Naive B cell (primary cell): ENCODE measurements at regions not wholly inside any gene's neighbourhood (a gene's known extent, or its start where the extent isn't known, plus 50 kb on each side); places are given as distances from the start of the nearest gene placed in this dataset.
A peak's percentile ranks its signal among the peaks of the same experiment; 100 is the strongest.
"Not testable (repeated sequence)": the region's sequence is repeated elsewhere in the genome, so short reads cannot be mapped to it uniquely, and the experiment has no call there.

Experiments used
- ATAC-seq, 2 donors: fragments of 150-1000 bp; cut with Tn5 transposase; 2 replicates each; pipeline ENCODE4 v1.10.0; 2021; ENCODE audit warnings: low read depth in 2 of 2, mild to moderate bottlenecking in 2 of 2, moderate library complexity in 2 of 2
- DNase-seq: peaks from one replicate; pipeline ENCODE4 v3.0.0; 2022
- H3K27ac Mint-ChIP-seq, 6 donors: one replicate each; pipeline ENCODE4 v1.8.0; 2020 to 2022; ENCODE audit warnings: mild to moderate bottlenecking in 6 of 6, mixed read lengths in 6 of 6, moderate library complexity in 5 of 6, inconsistent platforms in 2 of 6
- H3K27me3 Mint-ChIP-seq, 3 donors: one replicate each; pipeline ENCODE4 v1.8.0; 2021 to 2022; ENCODE audit warnings: mixed read lengths in 3 of 3, mild to moderate bottlenecking in 1 of 3
- H3K36me3 Mint-ChIP-seq, 2 donors: one replicate each; pipeline ENCODE4 v1.8.0; 2020 to 2022; ENCODE audit warnings: mixed read lengths in 2 of 2, inconsistent platforms in 1 of 2, mild to moderate bottlenecking in 1 of 2
- H3K4me1 Mint-ChIP-seq, 3 donors: one replicate each; pipeline ENCODE4 v1.8.0; 2020 to 2022; ENCODE audit warnings: mixed read lengths in 3 of 3, inconsistent platforms in 1 of 3, mild to moderate bottlenecking in 1 of 3, moderate library complexity in 1 of 3
- H3K4me3 Mint-ChIP-seq, 8 donors: one replicate each; pipeline ENCODE4 v1.8.0; 2020 to 2022; ENCODE audit warnings: mild to moderate bottlenecking in 8 of 8, mixed read lengths in 8 of 8, moderate library complexity in 8 of 8, inconsistent platforms in 2 of 8
- H3K9me3 Mint-ChIP-seq, 7 donors: one replicate each; pipeline ENCODE4 v1.8.0; 2020 to 2022; ENCODE audit warnings: mixed read lengths in 7 of 7, mild to moderate bottlenecking in 5 of 7, inconsistent platforms in 2 of 7, moderate library complexity in 1 of 7

DNA sequence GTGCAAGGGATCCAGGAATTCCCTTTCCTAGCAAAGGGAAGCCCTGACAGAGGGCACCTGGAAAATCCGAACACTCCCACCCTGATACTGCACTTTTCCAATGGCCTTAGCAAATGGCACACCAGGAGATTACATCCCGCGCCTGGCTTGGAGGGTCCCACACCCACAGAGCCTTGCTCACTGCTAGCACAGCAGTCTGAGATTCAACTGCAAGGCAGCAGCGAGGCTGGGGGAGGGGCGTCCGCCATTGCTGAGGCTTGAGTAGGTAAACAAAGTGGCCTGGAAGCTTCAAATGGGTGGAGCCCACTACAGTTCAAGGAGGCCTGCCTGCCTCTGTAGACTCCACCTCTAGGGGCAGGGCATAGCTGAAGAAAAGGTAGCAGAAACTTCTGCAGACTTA, 888.8 kb downstream of the RPS29 start:
- H3K27me3 Mint-ChIP-seq, H3K4me1 Mint-ChIP-seq, ATAC-seq, H3K27ac Mint-ChIP-seq, H3K4me3 Mint-ChIP-seq, H3K36me3 Mint-ChIP-seq, DNase-seq: not testable (repeated sequence)
- peaks cover 0 to 28% (median 4%) of the 10 kb centered on the region in 7 donors for H3K9me3 Mint-ChIP-seq

DNA sequence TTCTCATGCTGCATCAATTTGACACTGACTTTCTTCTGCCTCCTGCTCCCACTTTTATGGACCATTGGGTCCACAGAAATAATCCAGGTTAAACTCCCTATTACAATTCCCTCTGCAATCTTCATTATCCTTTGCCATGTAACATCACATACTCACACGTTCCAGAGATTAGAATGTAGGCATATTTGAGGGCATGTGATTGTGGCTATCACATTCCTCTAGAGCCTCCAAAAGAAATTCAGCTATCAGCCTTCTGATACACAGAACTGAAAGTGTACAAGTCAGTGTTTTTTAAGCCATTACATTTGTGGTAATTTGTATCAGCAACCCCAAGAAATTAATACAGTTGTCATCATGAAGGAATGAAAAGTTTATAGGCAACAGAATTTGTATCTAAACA, 892.4 kb downstream of the RPS29 start:
- Mint-ChIP-seq H3K4me3 (no peak overlapping the region), H3K9me3 (peaks cover 0 to 11% (median 0%) of the 10 kb centered on the region in 7 donors), H3K4me1 (no peaks in the 10 kb centered on the region), H3K27ac (no peak overlapping the region), H3K36me3 (no peaks in the 10 kb centered on the region), H3K27me3 (peaks cover 0 to 6% (median 6%) of the 10 kb centered on the region in 3 donors)
- ATAC-seq (no peak), DNase-seq (no peak)

DNA sequence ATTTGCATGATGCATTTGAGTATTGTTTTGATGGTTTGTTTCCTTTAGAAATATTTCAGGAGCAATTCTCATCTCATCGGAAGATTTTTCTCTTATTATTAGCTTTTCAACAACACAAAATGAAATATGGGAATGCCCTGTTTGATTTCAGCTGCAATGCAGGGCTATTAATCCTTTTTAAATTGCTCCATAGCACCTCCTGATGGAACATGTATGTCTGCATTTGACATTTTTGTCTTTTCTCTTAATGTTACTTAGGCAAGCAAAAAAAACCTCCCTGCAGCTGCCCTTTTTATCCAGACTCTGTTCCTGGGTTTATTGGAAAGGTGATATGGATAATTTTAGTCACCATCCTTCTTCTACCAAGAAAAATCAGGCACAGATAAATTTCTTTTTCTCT, 895.8 kb downstream of the RPS29 start:
- ATAC-seq (no peak), DNase-seq (no peak)
- H3K9me3 Mint-ChIP-seq = no peaks in the 10 kb centered on the region
- H3K27me3 Mint-ChIP-seq = peaks cover 0 to 6% (median 4%) of the 10 kb centered on the region in 3 donors
- no peak overlapping the region for H3K27ac Mint-ChIP-seq
- no peaks in the 10 kb centered on the region for H3K4me1 Mint-ChIP-seq
- no peaks in the 10 kb centered on the region for H3K36me3 Mint-ChIP-seq
- H3K4me3 Mint-ChIP-seq = no peak overlapping the region

DNA sequence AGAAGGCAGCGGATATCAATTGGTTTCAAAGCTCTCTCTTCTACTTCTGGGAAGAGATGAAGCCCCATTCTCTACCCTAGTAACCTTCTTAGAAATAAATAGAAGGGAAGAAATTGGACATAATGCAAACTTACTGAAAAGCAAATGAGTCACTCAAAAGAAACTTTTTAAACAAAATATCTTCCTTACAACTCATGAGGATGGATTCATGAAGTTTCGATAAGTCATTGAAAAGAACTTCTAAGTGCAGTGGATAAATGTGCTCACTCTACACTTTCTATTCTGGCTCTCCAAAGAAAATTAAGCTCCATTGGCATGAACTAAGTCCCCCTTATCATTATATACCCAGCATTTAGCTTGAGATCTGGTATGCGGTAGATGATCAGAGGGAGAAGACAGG, 899.5 kb downstream of the RPS29 start:
- H3K9me3 Mint-ChIP-seq = peaks cover 0 to 2% (median 0%) of the 10 kb centered on the region in 7 donors
- H3K4me1 Mint-ChIP-seq = no peaks in the 10 kb centered on the region
- ATAC-seq (no peak), DNase-seq (no peak)
- no peak overlapping the region for H3K27ac Mint-ChIP-seq
- no peaks in the 10 kb centered on the region for H3K36me3 Mint-ChIP-seq
- H3K27me3 Mint-ChIP-seq = no peaks in the 10 kb centered on the region
- H3K4me3 Mint-ChIP-seq = no peak overlapping the region

DNA sequence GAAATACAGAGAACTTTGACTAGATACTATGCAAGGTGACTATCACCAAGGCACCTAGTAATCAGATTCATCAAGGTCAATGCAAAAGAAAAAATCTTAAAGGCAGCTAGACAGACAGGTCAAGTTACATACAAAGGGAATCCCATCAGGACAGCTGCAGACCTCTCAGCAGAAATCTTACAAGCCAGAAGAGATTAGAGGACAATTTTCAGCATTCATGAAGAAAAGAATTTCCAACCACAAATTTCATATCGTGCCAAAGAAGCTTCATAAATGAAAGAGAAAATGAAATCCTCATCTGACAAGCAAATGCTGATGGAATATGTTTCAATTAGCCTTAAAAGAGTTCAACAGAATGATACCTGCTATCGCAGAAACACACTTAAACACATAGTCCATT, 913.7 kb downstream of the RPS29 start:
- Mint-ChIP-seq H3K27me3 (no peaks in the 10 kb centered on the region), H3K4me1 (no peaks in the 10 kb centered on the region), H3K36me3 (no peaks in the 10 kb centered on the region), H3K9me3 (peaks cover 0 to 11% (median 3%) of the 10 kb centered on the region in 7 donors), H3K27ac (no peak overlapping the region), H3K4me3 (no peak overlapping the region)
- DNase-seq (no peak), ATAC-seq (no peak)

DNA sequence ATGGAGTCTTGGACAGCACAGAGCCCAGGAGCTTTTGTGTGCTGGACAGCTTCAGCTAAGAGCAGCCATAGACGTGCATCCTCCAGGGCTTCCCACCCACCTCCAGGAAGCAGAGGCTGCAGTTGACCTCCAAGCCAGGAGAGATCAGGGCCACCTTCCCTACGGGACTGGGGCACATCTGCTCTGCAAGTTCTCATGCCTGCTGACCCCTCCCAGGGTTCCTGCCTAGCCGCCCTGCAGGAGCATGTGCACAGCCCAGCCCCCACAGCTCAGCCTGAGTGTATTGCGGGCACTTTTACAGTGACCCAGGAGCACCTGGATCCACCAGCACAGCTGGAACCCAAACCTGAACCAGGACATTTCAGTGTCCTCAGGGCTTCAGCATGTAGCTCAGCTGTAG, 915.2 kb downstream of the RPS29 start:
- ATAC-seq = no peak

DNA sequence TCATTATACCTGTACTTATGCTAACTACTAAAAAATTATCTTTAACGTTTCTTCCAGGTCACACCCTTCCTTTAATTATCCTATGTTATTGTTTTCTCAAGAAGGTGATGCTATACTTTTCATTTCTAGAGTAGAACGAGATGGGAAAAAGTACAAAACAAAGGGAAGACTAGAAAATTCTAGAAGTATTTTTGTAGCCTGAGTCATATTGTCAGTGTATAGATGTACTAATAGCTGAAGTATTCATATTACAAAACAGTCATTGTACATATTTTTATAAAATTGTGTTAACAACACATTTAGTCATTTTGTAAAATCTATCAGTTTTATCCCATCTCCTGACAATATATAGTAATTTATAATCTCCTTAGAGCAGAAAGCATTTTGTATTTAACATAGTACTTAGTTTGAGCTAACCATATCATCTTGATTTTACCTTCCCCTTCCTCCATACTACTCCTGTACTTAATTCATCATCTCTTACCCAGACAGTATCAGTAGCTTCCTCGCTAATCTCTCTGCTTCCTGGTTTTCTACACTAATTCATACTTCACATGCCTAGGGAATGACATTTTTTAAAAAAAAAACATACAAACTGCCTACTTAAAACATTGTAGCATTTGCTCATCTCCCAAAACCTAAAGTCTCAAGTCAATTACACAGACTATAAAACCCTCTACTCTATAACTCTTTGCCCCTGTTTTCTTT, 920.9 kb downstream of the RPS29 start:
- ATAC-seq (no peak), DNase-seq (no peak)
- no peaks in the 10 kb centered on the region for H3K4me1 Mint-ChIP-seq
- no peak overlapping the region for H3K27ac Mint-ChIP-seq
- no peak overlapping the region for H3K4me3 Mint-ChIP-seq
- peaks cover 0 to 6% (median 2%) of the 10 kb centered on the region in 7 donors for H3K9me3 Mint-ChIP-seq
- no peaks in the 10 kb centered on the region for H3K36me3 Mint-ChIP-seq
- H3K27me3 Mint-ChIP-seq = no peaks in the 10 kb centered on the region

More for the DNA sequence above, 915.2 kb downstream of the RPS29 start:
- H3K27ac Mint-ChIP-seq = no peak overlapping the region
- H3K9me3 Mint-ChIP-seq = peaks cover 0 to 11% (median 3%) of the 10 kb centered on the region in 7 donors
- DNase-seq = no peak
- H3K36me3 Mint-ChIP-seq = no peaks in the 10 kb centered on the region
- H3K27me3 Mint-ChIP-seq = no peaks in the 10 kb centered on the region
- no peaks in the 10 kb centered on the region for H3K4me1 Mint-ChIP-seq
- no peak overlapping the region for H3K4me3 Mint-ChIP-seq

DNA sequence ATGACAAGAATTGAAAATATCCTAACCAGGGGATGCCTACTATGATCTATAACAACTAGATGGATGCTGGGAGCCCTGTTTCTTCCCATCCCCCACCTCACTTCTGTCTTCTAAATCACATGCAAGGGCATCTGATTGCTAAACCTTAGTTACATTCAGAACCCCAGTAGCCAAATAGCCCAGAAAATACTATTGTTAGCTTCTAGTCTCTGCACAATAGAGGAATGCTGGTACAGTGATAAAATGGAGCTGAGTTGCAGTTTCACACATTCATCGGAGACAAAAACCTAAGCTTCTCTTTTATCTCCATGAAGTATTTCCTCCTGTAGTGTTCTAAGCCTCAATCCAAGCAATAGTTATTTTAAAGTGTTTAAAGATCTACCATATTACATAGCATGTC, 942.9 kb downstream of the RPS29 start:
- Mint-ChIP-seq H3K36me3 (no peaks in the 10 kb centered on the region), H3K27ac (no peak overlapping the region), H3K4me3 (no peak overlapping the region), H3K4me1 (no peaks in the 10 kb centered on the region), H3K9me3 (peaks cover 2 to 19% (median 7%) of the 10 kb centered on the region in 7 donors), H3K27me3 (no peaks in the 10 kb centered on the region)
- DNase-seq = no peak
- no peak for ATAC-seq

DNA sequence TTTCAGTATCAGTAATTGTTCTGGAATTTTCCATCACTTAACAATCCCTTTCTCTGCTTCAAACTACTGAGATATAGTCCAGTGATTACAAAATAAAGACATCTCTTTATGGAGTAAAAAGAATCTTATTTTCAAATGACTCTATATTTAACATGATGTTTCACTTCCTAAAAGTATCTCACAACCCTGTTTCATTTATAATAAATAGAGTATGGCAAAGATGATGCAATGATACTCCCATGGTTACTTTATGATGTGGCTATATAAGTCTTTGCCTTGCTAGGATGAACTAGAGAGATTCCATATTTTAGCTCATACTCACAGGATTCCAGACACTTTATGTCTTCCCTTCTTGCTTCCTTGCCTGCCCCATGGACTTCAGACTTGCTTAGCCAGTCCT, 953.5 kb upstream of the MDGA2 start:
- Mint-ChIP-seq H3K36me3 (no peaks in the 10 kb centered on the region), H3K27me3 (no peaks in the 10 kb centered on the region), H3K9me3 (peaks cover 0 to 3% (median 0%) of the 10 kb centered on the region in 7 donors), H3K4me1 (peaks cover 4 to 14% (median 12%) of the 10 kb centered on the region in 3 donors), H3K4me3 (no peak overlapping the region), H3K27ac (peak overlapping the region in 1 of 6 donors; percentile 61)
- DNase-seq = no peak
- ATAC-seq = no peak

DNA sequence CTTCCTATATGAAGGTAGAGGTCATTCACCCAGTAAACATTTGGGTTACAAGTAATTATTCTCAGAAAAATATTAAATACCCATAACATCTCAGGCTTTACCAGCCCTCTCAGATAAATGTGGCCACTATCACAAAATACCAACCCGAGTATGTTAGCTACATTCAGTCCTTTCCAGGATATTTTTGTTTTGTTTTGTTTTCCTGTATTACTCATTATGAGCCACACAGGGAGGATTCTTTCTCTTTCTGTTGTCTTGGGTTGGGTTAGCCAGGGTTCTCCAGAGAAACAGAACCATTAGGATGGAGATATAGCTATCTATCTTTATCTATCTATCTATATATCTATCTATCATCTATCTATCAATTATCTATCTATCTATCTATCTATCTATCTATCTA, 947.6 kb upstream of the MDGA2 start:
- no peaks in the 10 kb centered on the region for H3K27me3 Mint-ChIP-seq
- H3K9me3 Mint-ChIP-seq = no peaks in the 10 kb centered on the region
- DNase-seq = no peak
- H3K27ac Mint-ChIP-seq = no peak overlapping the region
- H3K36me3 Mint-ChIP-seq = no peaks in the 10 kb centered on the region
- no peaks in the 10 kb centered on the region for H3K4me1 Mint-ChIP-seq
- H3K4me3 Mint-ChIP-seq = no peak overlapping the region
- ATAC-seq = no peak

DNA sequence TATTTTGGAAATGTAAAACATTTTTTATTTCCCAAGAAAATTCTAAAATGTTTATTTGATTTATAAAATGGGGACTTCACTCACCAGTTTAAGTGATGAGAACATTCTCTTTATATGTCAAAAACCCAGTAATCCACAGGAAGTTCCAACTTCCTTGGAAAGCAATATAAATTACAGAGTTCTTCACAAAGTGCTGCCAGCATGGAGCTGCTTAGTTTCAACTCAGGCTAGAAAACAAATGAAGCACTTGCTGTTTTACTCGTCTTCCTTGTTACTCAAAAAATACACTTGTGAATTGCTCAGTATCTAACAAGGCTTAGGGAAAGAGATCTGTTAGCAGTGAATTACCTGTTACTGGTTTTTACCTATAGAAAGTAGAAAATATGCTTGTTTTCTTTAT, 942.7 kb upstream of the MDGA2 start:
- peaks cover 0 to 5% (median 2%) of the 10 kb centered on the region in 7 donors for H3K9me3 Mint-ChIP-seq
- no peak overlapping the region for H3K4me3 Mint-ChIP-seq
- ATAC-seq = no peak
- H3K4me1 Mint-ChIP-seq = no peaks in the 10 kb centered on the region
- H3K27ac Mint-ChIP-seq = no peak overlapping the region
- no peaks in the 10 kb centered on the region for H3K36me3 Mint-ChIP-seq
- H3K27me3 Mint-ChIP-seq = no peaks in the 10 kb centered on the region
- no peak for DNase-seq

DNA sequence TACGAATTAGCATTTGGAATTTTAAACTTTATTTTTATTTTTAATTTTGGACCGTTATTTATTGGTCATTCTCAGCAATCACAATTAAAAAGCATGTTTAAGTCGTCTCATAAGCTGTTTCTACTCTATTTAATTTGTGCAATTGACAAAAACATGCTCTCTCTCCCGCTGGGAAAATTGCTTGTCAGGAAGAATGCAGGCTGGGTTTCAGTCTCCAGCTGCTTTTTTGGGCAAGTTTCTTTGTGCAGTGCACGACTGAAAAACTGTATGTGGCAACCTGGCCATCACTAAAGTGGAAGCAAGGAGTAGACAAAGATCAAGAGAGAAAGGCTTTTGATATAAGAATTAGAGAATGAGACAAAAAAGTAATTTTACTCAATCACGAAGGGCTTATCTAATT, 941.5 kb upstream of the MDGA2 start:
- no peak overlapping the region for H3K27ac Mint-ChIP-seq
- no peaks in the 10 kb centered on the region for H3K36me3 Mint-ChIP-seq
- no peaks in the 10 kb centered on the region for H3K27me3 Mint-ChIP-seq
- no peaks in the 10 kb centered on the region for H3K4me1 Mint-ChIP-seq
- peaks cover 0 to 13% (median 6%) of the 10 kb centered on the region in 7 donors for H3K9me3 Mint-ChIP-seq
- DNase-seq (no peak), ATAC-seq (no peak)
- H3K4me3 Mint-ChIP-seq = no peak overlapping the region

DNA sequence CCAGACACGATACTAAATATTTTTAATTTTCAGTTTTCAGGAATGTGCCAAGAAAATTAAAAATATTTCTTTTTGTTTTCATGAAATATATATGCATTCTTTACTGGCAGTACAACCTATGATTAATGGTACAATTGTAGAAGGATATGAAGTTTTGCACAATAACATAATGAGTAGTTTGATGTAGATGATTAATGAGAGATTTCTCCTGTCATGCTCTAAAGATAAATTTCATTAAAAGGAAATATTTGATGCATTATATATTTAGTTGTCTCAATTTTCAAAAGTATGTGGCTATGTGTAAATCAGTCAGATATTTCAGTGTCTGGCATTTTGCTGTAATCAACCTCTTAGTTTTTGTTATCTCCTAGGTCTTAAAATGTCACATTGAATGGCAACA, 940.2 kb upstream of the MDGA2 start:
- Mint-ChIP-seq H3K36me3 (no peaks in the 10 kb centered on the region), H3K4me1 (no peaks in the 10 kb centered on the region), H3K27me3 (no peaks in the 10 kb centered on the region), H3K27ac (no peak overlapping the region), H3K9me3 (peaks cover 0 to 22% (median 9%) of the 10 kb centered on the region in 7 donors), H3K4me3 (no peak overlapping the region)
- ATAC-seq = no peak
- no peak for DNase-seq

DNA sequence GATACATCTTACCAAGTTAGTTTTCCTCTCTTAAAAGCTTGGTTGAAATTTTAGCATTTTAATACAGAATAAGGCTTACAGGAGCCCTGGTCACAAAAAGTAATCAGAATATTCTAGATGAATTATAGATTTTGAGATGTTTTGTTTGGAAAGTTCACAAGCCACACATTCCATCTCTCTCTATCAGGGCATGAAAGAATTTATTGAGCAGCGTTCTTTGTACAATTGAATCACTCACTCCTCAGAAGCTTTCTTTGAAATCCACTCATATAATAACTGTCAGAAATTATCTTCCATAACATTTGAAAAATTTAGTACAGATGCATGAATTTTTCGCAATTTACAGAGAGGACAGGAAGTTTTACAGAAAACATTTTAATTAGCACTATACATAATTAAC, 938.6 kb upstream of the MDGA2 start:
- H3K9me3 Mint-ChIP-seq = peaks cover 0 to 26% (median 12%) of the 10 kb centered on the region in 7 donors
- DNase-seq (no peak), ATAC-seq (no peak)
- no peak overlapping the region for H3K4me3 Mint-ChIP-seq
- no peaks in the 10 kb centered on the region for H3K4me1 Mint-ChIP-seq
- no peaks in the 10 kb centered on the region for H3K36me3 Mint-ChIP-seq
- no peak overlapping the region for H3K27ac Mint-ChIP-seq
- no peaks in the 10 kb centered on the region for H3K27me3 Mint-ChIP-seq

DNA sequence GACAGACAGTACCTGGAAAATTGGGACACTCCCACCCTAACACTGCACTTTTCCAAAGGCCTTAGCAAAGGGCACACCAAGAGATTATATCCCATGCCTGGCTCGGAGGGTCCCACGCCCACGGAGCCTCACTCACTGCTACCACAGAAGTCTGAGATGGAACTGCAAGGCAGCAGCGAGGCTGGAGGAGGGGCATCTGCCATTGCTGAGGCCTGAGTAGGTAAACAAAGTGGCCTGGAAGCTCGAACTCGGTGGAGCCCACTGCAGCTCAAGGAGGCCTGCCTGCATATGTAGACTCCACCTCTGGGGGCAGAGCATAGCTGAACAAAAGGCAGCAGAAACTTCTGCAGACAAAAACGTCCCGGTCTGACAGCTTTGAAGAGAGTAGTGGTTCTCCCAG, 931.6 kb upstream of the MDGA2 start:
- not testable (repeated sequence) for H3K27me3 Mint-ChIP-seq, H3K27ac Mint-ChIP-seq, ATAC-seq, H3K4me1 Mint-ChIP-seq, H3K36me3 Mint-ChIP-seq, H3K4me3 Mint-ChIP-seq, DNase-seq
- H3K9me3 Mint-ChIP-seq = peaks cover 0 to 27% (median 15%) of the 10 kb centered on the region in 7 donors
